IMR-90 (cell line): ENCODE measurements at regions not wholly inside any gene's neighbourhood (a gene's known extent, or its start where the extent isn't known, plus 50 kb on each side); places are given as distances from the start of the nearest gene placed in this dataset.

Experiments
- ATAC-seq: fragments of 200-7000 bp; cut with Tn5 transposase; 2 replicates; pipeline ENCODE4 v1.9.1; 2020; ENCODE audit warnings: low read depth, mild to moderate bottlenecking, moderate library complexity
- BruUV-seq: library from RNA; stranded (reverse); fragments of 400-500 nt; replicated peaks from 2 replicates; lab custom pipeline; 2021; lab: Mats Ljungman, UMichigan
- CTCF ChIA-PET: fragments of 300-600 bp; formaldehyde crosslinking; extraction: SDS; loops from one replicate; lab custom pipeline; 2021; ENCODE audit warnings: antibody characterized with exemption; lab: Yijun Ruan, JAX
- POLR2A ChIA-PET: fragments of 300-600 bp; sonication (Branson Sonifier 250); formaldehyde crosslinking; loops from one replicate; lab custom pipeline; 2022; ENCODE audit warnings: antibody characterized with exemption; ENCODE audit not compliant: unreplicated experiment; lab: Charles Lee
- DNase-seq: peaks from one replicate; pipeline ENCODE4 v3.0.0; 2013
- H2AFZ ChIP-seq: replicated peaks from 2 replicates; pipeline ENCODE3; 2013; ENCODE audit warnings: low read length, mild to moderate bottlenecking; ENCODE audit not compliant: poor library complexity
- H2AK5ac ChIP-seq: 2 replicates; pipeline ENCODE4 v1.6.1; 2013; ENCODE audit warnings: low read depth, low read length, inconsistent platforms
- H2AK9ac ChIP-seq: replicated peaks from 2 replicates; pipeline ENCODE3; 2013; ENCODE audit warnings: mild to moderate bottlenecking, low read depth, low read length, moderate library complexity; ENCODE audit not compliant: poor library complexity
- H2BK120ac ChIP-seq: 2 replicates; pipeline ENCODE4 v1.6.1; 2013; ENCODE audit warnings: low read depth, low read length, inconsistent platforms
- H2BK15ac ChIP-seq: 3 replicates; pipeline ENCODE4 v1.6.1; 2013; ENCODE audit warnings: low read depth, low read length, inconsistent platforms
- H2BK20ac ChIP-seq: 2 replicates; pipeline ENCODE4 v1.6.1; 2013; ENCODE audit warnings: low read depth, mild to moderate bottlenecking, inconsistent platforms, low read length, moderate library complexity
- H2BK5ac ChIP-seq: 2 replicates; pipeline ENCODE4 v1.6.1; 2013; ENCODE audit warnings: mild to moderate bottlenecking, low read depth, low read length, inconsistent platforms; ENCODE audit not compliant: poor library complexity, severe bottlenecking
- H3K14ac ChIP-seq: replicated peaks from 2 replicates; pipeline ENCODE4 v1.6.1; 2013; ENCODE audit warnings: low read depth, low read length, inconsistent platforms
- H3K18ac ChIP-seq: 2 replicates; pipeline ENCODE4 v1.6.1; 2013; ENCODE audit warnings: low read depth, low read length, control low read depth
- H3K23ac ChIP-seq: 2 replicates; pipeline ENCODE4 v1.6.1; 2013; ENCODE audit warnings: low read depth, low read length, inconsistent platforms
- H3K27ac ChIP-seq: 2 replicates; pipeline ENCODE4 v1.5.1; 2013; ENCODE audit warnings: mild to moderate bottlenecking, control low read depth, low read length; ENCODE audit not compliant: insufficient read depth
- H3K27me3 ChIP-seq: 2 replicates; pipeline ENCODE4 v1.6.1; 2013; ENCODE audit warnings: low read length; ENCODE audit not compliant: control insufficient read depth, insufficient read depth
- H3K36me3 ChIP-seq: 2 replicates; pipeline ENCODE4 v1.6.1; 2013; ENCODE audit warnings: low read length, mixed read lengths; ENCODE audit not compliant: control insufficient read depth, insufficient read depth
- H3K4ac ChIP-seq: 2 replicates; pipeline ENCODE4 v1.6.1; 2013; ENCODE audit warnings: low read depth, low read length, inconsistent platforms
- H3K4me1 ChIP-seq: 2 replicates; pipeline ENCODE4 v1.6.1; 2013; ENCODE audit warnings: low read length, mixed read lengths; ENCODE audit not compliant: control insufficient read depth, insufficient read depth
- H3K4me2 ChIP-seq: 2 replicates; pipeline ENCODE4 v1.6.1; 2013; ENCODE audit warnings: low read depth, mild to moderate bottlenecking, control low read depth, low read length, moderate library complexity
- H3K4me3 ChIP-seq: 2 replicates; pipeline ENCODE4 v1.5.1; 2013; ENCODE audit warnings: low read depth, mild to moderate bottlenecking, control low read depth, low read length, moderate library complexity; ENCODE audit not compliant: insufficient read depth
- H3K56ac ChIP-seq: 2 replicates; pipeline ENCODE4 v1.6.1; 2013; ENCODE audit warnings: low read length, inconsistent platforms; ENCODE audit not compliant: insufficient read depth; ENCODE audit errors: extremely low read depth
- H3K79me1 ChIP-seq, 2 experiments: 2 replicates each; pipeline ENCODE4 v1.6.1; 2013; ENCODE audit warnings: low read length in 2 of 2, inconsistent platforms in 1 of 2, low read depth in 1 of 2
- H3K9ac ChIP-seq: 2 replicates; pipeline ENCODE4 v1.6.1; 2013; ENCODE audit warnings: low read depth, low read length, control low read depth
- H3K9me1 ChIP-seq: 2 replicates; pipeline ENCODE4 v1.6.1; 2013; ENCODE audit warnings: low read length, inconsistent platforms; ENCODE audit not compliant: insufficient read depth
- H3K9me3 ChIP-seq: 2 replicates; pipeline ENCODE4 v1.6.1; 2013; ENCODE audit warnings: low read length; ENCODE audit not compliant: control insufficient read depth, insufficient read depth
- H4K20me1 ChIP-seq: 2 replicates; pipeline ENCODE4 v1.6.1; 2013; ENCODE audit warnings: low read length, inconsistent platforms; ENCODE audit not compliant: insufficient read depth
- H4K5ac ChIP-seq: 2 replicates; pipeline ENCODE4 v1.6.1; 2013; ENCODE audit warnings: mild to moderate bottlenecking, low read depth, low read length, control low read depth
- H4K8ac ChIP-seq, 2 experiments: 2 replicates each; pipeline ENCODE4 v1.6.1; 2013; ENCODE audit warnings: low read depth in 2 of 2, low read length in 2 of 2, control low read depth in 1 of 2, inconsistent platforms in 1 of 2
- H4K91ac ChIP-seq: 2 replicates; pipeline ENCODE4 v1.6.1; 2013; ENCODE audit warnings: low read depth, low read length, inconsistent platforms; ENCODE audit not compliant: insufficient read depth
- RCOR1 ChIP-seq: IDR thresholded peaks from 2 replicates; pipeline ENCODE4 v1.6.1; 2012; ENCODE audit warnings: mild to moderate bottlenecking, low read length, improper control_type of control experiment; ENCODE audit not compliant: insufficient replicate concordance
- WGBS, 2 experiments: methylation state at CpG; one replicate each; pipeline versions ENCODE4 v1.1.5 to v1.1.7; 2013; ENCODE audit warnings: missing lambda C conversion rate in 2 of 2; ENCODE audit not compliant: insufficient read length in 1 of 2; ENCODE audit errors: extremely low coverage in 2 of 2; 5-methylcytosine and 5-hydroxymethylcytosine counted together
- dilution Hi-C: fragments of 300-500 bp; cut with HindIII; formaldehyde crosslinking; loops from one replicate; pipeline ENCODE4 v1.14.3; 2018; ENCODE audit warnings: low sequenced_read_pairs; ENCODE audit not compliant: unreplicated experiment
- in situ Hi-C: fragments of 300-500 bp; cut with MboI; formaldehyde crosslinking; loops from 3 replicates; pipeline ENCODE4 v1.14.3; 2019; ENCODE audit warnings: low sequenced_read_pairs, inconsistent platforms, mixed read lengths
- intact Hi-C: fragments of 100-400 bp; cut with micrococcal nuclease; formaldehyde crosslinking; loops from 2 replicates; pipeline ENCODE4 v1.10.0; 2022

DNA sequence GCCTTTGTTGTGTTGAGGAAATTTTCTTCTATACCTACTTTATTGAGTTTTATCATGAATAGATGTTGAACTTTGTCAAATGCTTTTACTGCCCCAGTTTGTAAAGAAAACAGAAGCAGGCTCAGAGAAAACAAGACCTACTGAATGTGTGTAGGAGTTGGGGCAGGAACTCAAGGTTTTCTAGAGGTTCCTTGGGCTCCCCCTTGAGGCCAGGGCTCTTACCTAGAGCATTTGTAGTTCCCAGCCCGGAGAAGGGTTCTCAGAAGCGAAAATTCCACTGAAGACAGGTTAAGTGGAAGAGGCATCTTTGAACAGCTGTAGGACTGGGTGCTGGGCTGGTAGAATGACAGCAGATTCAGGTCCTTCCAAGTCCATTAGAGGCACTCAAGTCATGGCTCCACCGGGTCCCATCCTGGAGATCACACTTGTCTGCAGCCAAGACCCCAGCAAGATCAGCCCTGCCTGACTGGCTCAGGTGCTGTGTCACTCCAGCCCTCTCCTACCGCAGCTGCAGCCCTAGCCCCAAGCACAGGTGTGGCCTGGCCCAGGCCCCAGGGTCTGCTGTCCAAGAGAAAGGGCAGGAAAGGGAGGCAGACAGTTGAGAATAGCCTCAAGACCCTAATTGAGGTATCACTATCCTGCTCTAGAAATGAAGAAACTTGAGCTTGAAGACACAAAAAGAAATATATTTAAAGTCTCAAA lies 425.5 kb downstream of the PCDH20 start:
- Histone ChIP-seq H3K4me1 (no peaks in the 10 kb centered on the region), H3K4me3 (no peak overlapping the region), H3K4ac (no peak overlapping the region), H2AK5ac (no peak overlapping the region), H3K18ac (no peak overlapping the region), H3K9ac (no peak overlapping the region), H3K9me1 (no peaks in the 10 kb centered on the region), H3K14ac (no peak overlapping the region), H2BK5ac (no peak overlapping the region), H4K20me1 (no peaks in the 10 kb centered on the region), H2BK120ac (no peak overlapping the region), H3K4me2 (no peak overlapping the region), H2BK20ac (no peak overlapping the region), H3K79me1 (no peaks in the 10 kb centered on the region), H3K23ac (no peak overlapping the region), H3K9me3 (peaks cover 7% of the 10 kb centered on the region), H2AFZ (no peak overlapping the region), H3K27me3 (no peaks in the 10 kb centered on the region), H2BK15ac (no peak overlapping the region), H3K56ac (no peak overlapping the region), H3K36me3 (no peaks in the 10 kb centered on the region), H2AK9ac (no peak overlapping the region), H4K91ac (no peak overlapping the region), H4K8ac (no peak overlapping the region), H4K5ac (no peak overlapping the region), H3K27ac (no peak overlapping the region)
- no peak for TF ChIP-seq RCOR1
- dilution Hi-C loops = no loop called here
- ATAC-seq (no peak), DNase-seq (no peak)
- ChIA-PET CTCF (no interaction called here), POLR2A (no interaction called here)
- intact Hi-C loops = no loop called here
- in situ Hi-C loops = no loop called here
- no CpG with 5 or more reads among the region's 4 CpGs for WGBS, 2 experiments
- no TSS peak for BruUV-seq
